ENCODE measurements at regions not wholly inside any gene's neighbourhood (a gene's known extent, or its start where the extent isn't known, plus 50 kb on each side); places are given as distances from the start of the nearest gene placed in this dataset.

DNA sequence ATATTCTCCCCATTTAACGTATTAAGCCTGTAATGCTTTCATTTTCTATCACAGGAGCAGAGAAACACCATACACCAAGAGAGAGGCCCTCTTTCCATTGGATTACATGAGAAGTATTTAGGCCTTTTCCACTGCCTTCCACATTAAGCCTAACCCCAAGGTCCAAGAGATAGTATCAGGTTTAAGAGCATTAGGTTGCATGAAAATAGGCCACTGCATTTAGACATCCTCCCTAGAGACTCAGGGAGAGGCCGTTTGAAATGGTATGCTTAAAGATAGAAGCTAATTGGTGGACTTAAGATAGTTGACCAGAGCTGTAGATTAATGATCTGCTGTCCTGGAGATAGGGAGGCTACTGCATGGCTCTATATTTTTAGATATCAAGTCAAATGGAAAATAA lies 128.5 kb upstream of the PTPRM start:
- TF ChIP-seq GABPA (IDR thresholded peaks at IDR 0.05; ENCODE audit: low read depth) (no peak), NR2C2 (IDR thresholded peaks at IDR 0.05; ENCODE audit: borderline replicate concordance, control insufficient read depth, insufficient read length, low read depth) (no peak), CTCF (IDR thresholded peaks at IDR 0.05 in 2 of 3, conservative IDR thresholded peaks at IDR 0.05 in 1 of 3; ENCODE audit: control insufficient read depth in 2 of 3, extremely low read depth in 1 of 3, insufficient read depth in 1 of 3, low read depth in 3 of 3, low read length in 3 of 3) (no peak), EZH2 (IDR thresholded peaks at IDR 0.05; ENCODE audit: borderline replicate concordance, control insufficient read depth, low read depth, low read length) (no peak), RELB (IDR thresholded peaks at IDR 0.05; ENCODE audit: low read depth) (no peak), ZBTB33 (IDR thresholded peaks at IDR 0.05) (no peak), ATF3 (IDR thresholded peaks at IDR 0.05; ENCODE audit: borderline replicate concordance, extremely low read depth, low read depth, low read length) (no peak), LARP7 (IDR thresholded peaks at IDR 0.05) (no peak), PAX8 (IDR thresholded peaks at IDR 0.05) (no peak)
- TF ChIP-seq, protein P1, sequence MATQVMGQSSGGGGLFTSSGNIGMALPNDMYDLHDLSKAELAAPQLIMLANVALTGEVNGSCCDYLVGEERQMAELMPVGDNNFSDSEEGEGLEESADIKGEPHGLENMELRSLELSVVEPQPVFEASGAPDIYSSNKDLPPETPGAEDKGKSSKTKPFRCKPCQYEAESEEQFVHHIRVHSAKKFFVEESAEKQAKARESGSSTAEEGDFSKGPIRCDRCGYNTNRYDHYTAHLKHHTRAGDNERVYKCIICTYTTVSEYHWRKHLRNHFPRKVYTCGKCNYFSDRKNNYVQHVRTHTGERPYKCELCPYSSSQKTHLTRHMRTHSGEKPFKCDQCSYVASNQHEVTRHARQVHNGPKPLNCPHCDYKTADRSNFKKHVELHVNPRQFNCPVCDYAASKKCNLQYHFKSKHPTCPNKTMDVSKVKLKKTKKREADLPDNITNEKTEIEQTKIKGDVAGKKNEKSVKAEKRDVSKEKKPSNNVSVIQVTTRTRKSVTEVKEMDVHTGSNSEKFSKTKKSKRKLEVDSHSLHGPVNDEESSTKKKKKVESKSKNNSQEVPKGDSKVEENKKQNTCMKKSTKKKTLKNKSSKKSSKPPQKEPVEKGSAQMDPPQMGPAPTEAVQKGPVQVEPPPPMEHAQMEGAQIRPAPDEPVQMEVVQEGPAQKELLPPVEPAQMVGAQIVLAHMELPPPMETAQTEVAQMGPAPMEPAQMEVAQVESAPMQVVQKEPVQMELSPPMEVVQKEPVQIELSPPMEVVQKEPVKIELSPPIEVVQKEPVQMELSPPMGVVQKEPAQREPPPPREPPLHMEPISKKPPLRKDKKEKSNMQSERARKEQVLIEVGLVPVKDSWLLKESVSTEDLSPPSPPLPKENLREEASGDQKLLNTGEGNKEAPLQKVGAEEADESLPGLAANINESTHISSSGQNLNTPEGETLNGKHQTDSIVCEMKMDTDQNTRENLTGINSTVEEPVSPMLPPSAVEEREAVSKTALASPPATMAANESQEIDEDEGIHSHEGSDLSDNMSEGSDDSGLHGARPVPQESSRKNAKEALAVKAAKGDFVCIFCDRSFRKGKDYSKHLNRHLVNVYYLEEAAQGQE (IDR thresholded peaks at IDR 0.05; ENCODE audit: low read depth, low read length) = no peak
